Activated CD8-positive, alpha-beta memory T cell treated with anti-CD3 and anti-CD28 coated beads for 4 hours (primary cell): ENCODE measurements at regions not wholly inside any gene's neighbourhood (a gene's known extent, or its start where the extent isn't known, plus 50 kb on each side); places are given as distances from the start of the nearest gene placed in this dataset.
"Not testable (repeated sequence)": the region's sequence is repeated elsewhere in the genome, so short reads cannot be mapped to it uniquely, and the experiment has no call there.

Source experiments
- DNase-seq, 2 donors: peaks; one replicate each; pipeline ENCODE4 v3.0.0-alpha.2; 2020; ENCODE audit warnings: low read depth in 2 of 2

- DNase-seq = no peak
Observed at GRCh38 chr22:22776121-22776520, 111.5 kb upstream of the IGLL5 start.

GRCh38 chr22:22779213-22779612 lies 108.4 kb upstream of the IGLL5 start:
- DNase-seq = no peak

- DNase-seq = no peak
Observed at GRCh38 chr22:22783575-22783974, 104.0 kb upstream of the IGLL5 start.

GRCh38 chr22:22784249-22785039 lies 103.2 kb upstream of the IGLL5 start:
- DNase-seq = no peak

- no peak for DNase-seq
Observed at GRCh38 chr22:22785316-22786065, 102.1 kb upstream of the IGLL5 start.

GRCh38 chr22:22786301-22787115 lies 101.1 kb upstream of the IGLL5 start:
- no peak for DNase-seq

- DNase-seq = no peak
Observed at GRCh38 chr22:22787151-22787550, 100.5 kb upstream of the IGLL5 start.

GRCh38 chr22:22787786-22788459 lies 99.7 kb upstream of the IGLL5 start:
- DNase-seq = peak in 1 of 2 donors; percentile 46

- no peak for DNase-seq
Observed at GRCh38 chr22:22788460-22789037, 99.1 kb upstream of the IGLL5 start.

GRCh38 chr22:22789233-22789921 lies 98.2 kb upstream of the IGLL5 start:
- no peak for DNase-seq

- DNase-seq = no peak
Observed at GRCh38 chr22:22789922-22790845, 97.4 kb upstream of the IGLL5 start.

- no peak for DNase-seq
Observed at GRCh38 chr22:22791438-22792181, 96.0 kb upstream of the IGLL5 start.

GRCh38 chr22:22792205-22792786 lies 95.3 kb upstream of the IGLL5 start:
- DNase-seq = not testable (repeated sequence)

- not testable (repeated sequence) for DNase-seq
Observed at GRCh38 chr22:22795639-22796038, 92.0 kb upstream of the IGLL5 start.

- DNase-seq = no peak
Observed at GRCh38 chr22:22796724-22797123, 90.9 kb upstream of the IGLL5 start.

GRCh38 chr22:22798232-22798616 lies 89.4 kb upstream of the IGLL5 start:
- no peak for DNase-seq

- DNase-seq = no peak
Observed at GRCh38 chr22:22798716-22799115, 88.9 kb upstream of the IGLL5 start.

- DNase-seq = no peak
Observed at GRCh38 chr22:22799561-22799960, 88.1 kb upstream of the IGLL5 start.

- no peak for DNase-seq
Observed at GRCh38 chr22:22800716-22801115, 86.9 kb upstream of the IGLL5 start.
